PC-3 (cell line): ENCODE measurements at regions not wholly inside any gene's neighbourhood (a gene's known extent, or its start where the extent isn't known, plus 50 kb on each side); places are given as distances from the start of the nearest gene placed in this dataset.

Experiments used
- CTCF ChIP-seq: fragments of 300-600 bp; sonication (generic); conservative IDR thresholded peaks from 2 replicates; pipeline ENCODE4 v1.5.1; 2017; ENCODE audit warnings: antibody characterized with exemption, low read depth, mild to moderate bottlenecking, low read length
- EZH2 ChIP-seq: fragments of 300-600 bp; sonication (generic); IDR thresholded peaks from one replicate; pipeline ENCODE4 v1.6.1; 2017; ENCODE audit warnings: antibody characterized with exemption, mild to moderate bottlenecking, low read length; ENCODE audit not compliant: unreplicated experiment

- TF ChIP-seq CTCF: no peak
- no peak for TF ChIP-seq EZH2
Measured at GRCh38 chr5:104198156-104198555, 635.6 kb upstream of the NUDT12 start.
